Gastrocnemius medialis (tissue), 4 donors: ENCODE measurements at regions not wholly inside any gene's neighbourhood (a gene's known extent, or its start where the extent isn't known, plus 50 kb on each side); places are given as distances from the start of the nearest gene placed in this dataset.

Experiments
- ATAC-seq, 2 donors: fragments of 150-250 bp; one replicate each; pipeline ENCODE4 v1.9.1; 2016
- DNase-seq, 2 donors: peaks; one replicate each; pipeline ENCODE4 v3.0.0-alpha.2; 2019
- H3K27ac ChIP-seq, 4 donors: fragments of 200-600 bp; sonication (generic); 1 replicate in 1 of 4; 2 replicates in 3 of 4; pipeline ENCODE4 v1.5.1; 2016 to 2018; ENCODE audit warnings: mild to moderate bottlenecking in 2 of 4, moderate library complexity in 1 of 4
- H3K27me3 ChIP-seq, 3 donors: fragments of 200-600 bp; sonication (generic) in 2 of 3; 1 replicate in 1 of 3; 2 replicates in 2 of 3; pipeline versions ENCODE4 v1.5.1 to v1.6.0; 2016 to 2019; ENCODE audit warnings: mild to moderate bottlenecking in 1 of 3, moderate library complexity in 1 of 3
- H3K36me3 ChIP-seq, 2 donors: fragments of 200-600 bp; sonication (generic) in 1 of 2; one replicate each; pipeline ENCODE4 v1.5.1; 2017 to 2018
- H3K4me1 ChIP-seq, 2 donors: fragments of 200-600 bp; sonication (generic) in 1 of 2; one replicate each; pipeline ENCODE4 v1.5.1; 2016 to 2017; ENCODE audit warnings: mild to moderate bottlenecking in 2 of 2
- H3K4me3 ChIP-seq, 4 donors: fragments of 200-600 bp; sonication (generic) in 3 of 4; 1 replicate in 1 of 4; 2 replicates in 3 of 4; pipeline ENCODE4 v1.5.1; 2016 to 2019; ENCODE audit warnings: mild to moderate bottlenecking in 2 of 4
- H3K9me3 ChIP-seq, 3 donors: fragments of 200-600 bp; sonication (generic) in 2 of 3; 1 replicate in 1 of 3; 2 replicates in 2 of 3; pipeline ENCODE4 v1.5.1; 2016 to 2019
- POLR2A ChIP-seq, 2 donors: fragments of 450-650 bp; IDR thresholded peaks; one replicate each; pipeline ENCODE4 v1.6.1; 2017; ENCODE audit warnings: antibody characterized with exemption in 2 of 2, mild to moderate bottlenecking in 2 of 2, moderate library complexity in 2 of 2
- in situ Hi-C, 4 donors: fragments of 200-750 bp; cut with MboI; loops; one replicate each; pipeline versions ENCODE4 v1.15.0 to v1.8.0; 2017; ENCODE audit warnings: low sequenced_read_pairs in 4 of 4
- intact Hi-C: fragments of 100-400 bp; cut with DNase I; formaldehyde crosslinking; loops from one replicate; pipeline ENCODE4 v1.15.1; 2023; ENCODE audit warnings: low total_unique reads
- TF ChIP-seq, protein P1 (sequence below), 5 experiments: fragments of 450-650 bp in 3 of 5; fragments of 200-600 bp in 2 of 5; sonication (generic) in 2 of 5; IDR thresholded peaks in 4 of 5; conservative IDR thresholded peaks in 1 of 5; 1 replicate in 4 of 5; 2 replicates in 1 of 5; pipeline ENCODE4 v1.5.1; 2016 to 2019; ENCODE audit warnings: antibody characterized with exemption in 5 of 5, mild to moderate bottlenecking in 3 of 5, moderate library complexity in 3 of 5

DNA sequence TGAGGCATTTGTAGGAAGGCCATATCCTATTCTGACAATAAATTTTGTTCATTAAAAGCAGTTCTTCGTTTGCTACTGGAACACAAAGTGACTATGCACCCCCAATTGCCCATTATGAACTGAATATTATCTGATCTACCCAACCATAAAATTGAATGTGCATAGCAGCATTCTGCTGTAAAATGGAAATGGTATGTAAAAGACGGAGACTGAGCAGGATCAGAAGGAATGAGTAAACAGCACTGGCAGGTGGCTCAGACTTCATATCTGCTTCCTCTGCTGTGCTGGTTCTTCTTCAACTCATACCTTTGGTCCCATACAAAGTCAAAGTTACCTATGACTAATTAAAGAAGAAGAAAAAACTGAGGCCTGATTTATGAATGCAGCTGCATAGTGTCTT is 339.5 kb downstream of the PLA2G4A start:
- Histone ChIP-seq H3K27me3 (no peaks in the 10 kb centered on the region), H3K4me3 (no peak overlapping the region), H3K9me3 (no peaks in the 10 kb centered on the region), H3K27ac (no peak overlapping the region), H3K36me3 (no peaks in the 10 kb centered on the region), H3K4me1 (no peaks in the 10 kb centered on the region)
- in situ Hi-C loops = no loop called here
- DNase-seq (no peak), ATAC-seq (no peak)
- intact Hi-C loops = no loop called here
- no peak for TF ChIP-seq POLR2A (IDR thresholded peaks at IDR 0.05)
- TF ChIP-seq, protein P1, sequence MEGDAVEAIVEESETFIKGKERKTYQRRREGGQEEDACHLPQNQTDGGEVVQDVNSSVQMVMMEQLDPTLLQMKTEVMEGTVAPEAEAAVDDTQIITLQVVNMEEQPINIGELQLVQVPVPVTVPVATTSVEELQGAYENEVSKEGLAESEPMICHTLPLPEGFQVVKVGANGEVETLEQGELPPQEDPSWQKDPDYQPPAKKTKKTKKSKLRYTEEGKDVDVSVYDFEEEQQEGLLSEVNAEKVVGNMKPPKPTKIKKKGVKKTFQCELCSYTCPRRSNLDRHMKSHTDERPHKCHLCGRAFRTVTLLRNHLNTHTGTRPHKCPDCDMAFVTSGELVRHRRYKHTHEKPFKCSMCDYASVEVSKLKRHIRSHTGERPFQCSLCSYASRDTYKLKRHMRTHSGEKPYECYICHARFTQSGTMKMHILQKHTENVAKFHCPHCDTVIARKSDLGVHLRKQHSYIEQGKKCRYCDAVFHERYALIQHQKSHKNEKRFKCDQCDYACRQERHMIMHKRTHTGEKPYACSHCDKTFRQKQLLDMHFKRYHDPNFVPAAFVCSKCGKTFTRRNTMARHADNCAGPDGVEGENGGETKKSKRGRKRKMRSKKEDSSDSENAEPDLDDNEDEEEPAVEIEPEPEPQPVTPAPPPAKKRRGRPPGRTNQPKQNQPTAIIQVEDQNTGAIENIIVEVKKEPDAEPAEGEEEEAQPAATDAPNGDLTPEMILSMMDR (IDR thresholded peaks at IDR 0.05 in 4 of 5, conservative IDR thresholded peaks at IDR 0.05 in 1 of 5) = no peak

DNA sequence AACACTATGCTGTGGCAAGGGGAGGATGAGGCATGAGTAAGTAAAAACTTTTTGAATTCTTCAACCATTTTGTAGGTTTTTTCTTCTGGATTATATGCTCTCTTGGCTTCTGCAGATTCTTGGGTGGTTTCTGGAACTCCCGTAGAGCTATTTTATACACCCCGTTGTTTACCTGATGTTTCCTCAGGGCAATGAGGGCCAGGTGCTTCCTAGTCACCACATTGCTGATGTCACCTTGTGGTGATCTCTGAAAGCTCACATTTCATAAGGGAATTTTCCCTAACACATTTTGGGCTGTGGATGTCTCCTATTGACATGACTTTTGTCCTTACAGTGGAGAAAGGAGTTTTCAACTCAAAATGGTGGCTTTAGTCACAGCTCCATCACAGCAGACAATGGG is 356.6 kb downstream of the PLA2G4A start:
- H3K9me3 ChIP-seq = no peaks in the 10 kb centered on the region
- no peaks in the 10 kb centered on the region for H3K36me3 ChIP-seq
- ATAC-seq (no peak), DNase-seq (no peak)
- intact Hi-C loops (no loop called here), in situ Hi-C loops (no loop called here)
- H3K4me1 ChIP-seq = no peaks in the 10 kb centered on the region
- no peak overlapping the region for H3K4me3 ChIP-seq
- TF ChIP-seq, protein P1 (IDR thresholded peaks at IDR 0.05 in 4 of 5, conservative IDR thresholded peaks at IDR 0.05 in 1 of 5) = no peak
- TF ChIP-seq POLR2A (IDR thresholded peaks at IDR 0.05) = no peak
- H3K27ac ChIP-seq = no peak overlapping the region
- no peaks in the 10 kb centered on the region for H3K27me3 ChIP-seq

DNA sequence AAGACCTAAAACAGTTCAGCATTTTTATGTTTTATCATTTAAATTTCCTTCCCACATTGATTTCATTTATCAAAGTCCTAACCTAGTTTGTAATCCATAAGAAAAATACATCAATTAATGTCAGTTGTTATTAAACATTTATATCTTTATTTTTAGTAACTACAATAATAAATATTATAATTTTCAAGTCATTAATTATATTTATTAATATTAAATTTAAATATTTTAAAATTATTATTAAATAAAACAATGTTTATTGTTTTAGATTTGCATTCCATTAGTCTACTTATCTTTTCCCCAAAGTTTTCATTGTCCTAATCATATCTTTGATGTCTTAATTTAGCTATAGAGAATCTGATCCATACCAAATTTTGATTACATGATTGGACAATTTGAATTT is 368.9 kb downstream of the PLA2G4A start:
- H3K27me3 ChIP-seq = no peaks in the 10 kb centered on the region
- H3K9me3 ChIP-seq = no peaks in the 10 kb centered on the region
- DNase-seq (no peak), ATAC-seq (no peak)
- H3K4me3 ChIP-seq = no peak overlapping the region
- H3K27ac ChIP-seq = no peak overlapping the region
- in situ Hi-C loops = no loop called here
- H3K36me3 ChIP-seq = no peaks in the 10 kb centered on the region
- TF ChIP-seq POLR2A (IDR thresholded peaks at IDR 0.05) = no peak
- TF ChIP-seq, protein P1 (IDR thresholded peaks at IDR 0.05 in 4 of 5, conservative IDR thresholded peaks at IDR 0.05 in 1 of 5) = no peak
- intact Hi-C loops = no loop called here
- H3K4me1 ChIP-seq = no peaks in the 10 kb centered on the region

DNA sequence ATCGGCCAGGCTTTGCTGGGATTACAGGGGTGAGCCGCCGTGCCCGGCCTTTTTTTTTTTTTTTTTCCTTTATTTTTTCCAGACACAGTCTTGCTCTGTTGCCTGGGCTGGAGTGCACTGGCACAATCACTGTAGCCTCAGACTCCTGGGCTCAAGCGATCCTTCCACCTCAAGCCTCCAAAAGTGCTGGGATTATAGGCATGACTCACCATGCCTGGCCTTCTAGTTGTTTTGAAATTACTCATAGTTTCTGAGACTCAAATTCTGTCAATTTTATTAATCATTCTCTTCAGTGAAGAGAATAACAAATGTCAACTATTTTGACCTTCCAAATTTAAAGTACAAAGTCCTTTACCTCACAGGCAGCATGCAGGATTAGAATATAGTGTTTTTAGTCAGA is 374.5 kb downstream of the PLA2G4A start:
- DNase-seq (no peak), ATAC-seq (no peak)
- no peaks in the 10 kb centered on the region for H3K4me1 ChIP-seq
- in situ Hi-C loops = no loop called here
- no peaks in the 10 kb centered on the region for H3K27me3 ChIP-seq
- H3K9me3 ChIP-seq = no peaks in the 10 kb centered on the region
- no peak overlapping the region for H3K27ac ChIP-seq
- no peaks in the 10 kb centered on the region for H3K36me3 ChIP-seq
- TF ChIP-seq, protein P1 (IDR thresholded peaks at IDR 0.05 in 4 of 5, conservative IDR thresholded peaks at IDR 0.05 in 1 of 5) = no peak
- no peak for TF ChIP-seq POLR2A (IDR thresholded peaks at IDR 0.05)
- intact Hi-C loops = no loop called here
- no peak overlapping the region for H3K4me3 ChIP-seq

DNA sequence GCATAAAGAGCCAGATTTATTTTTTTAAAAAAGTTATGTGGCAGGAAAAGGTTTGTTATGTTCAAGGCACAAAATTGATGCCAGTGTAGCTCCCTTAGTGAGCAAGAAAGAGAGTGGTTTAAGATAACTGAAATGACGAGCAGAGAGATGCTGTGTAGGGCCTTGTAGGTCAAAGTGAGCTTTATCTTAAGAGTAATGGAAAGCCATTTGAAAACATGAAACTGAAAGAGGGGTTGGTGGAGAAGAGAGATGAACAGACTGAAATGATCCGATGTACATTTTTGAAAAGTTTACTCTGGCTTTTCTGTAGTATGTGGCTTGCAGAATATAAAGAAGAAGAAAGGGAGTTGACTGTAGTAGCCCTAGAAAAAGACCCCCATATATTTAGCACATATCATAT is 383.6 kb downstream of the PLA2G4A start:
- ATAC-seq (no peak), DNase-seq (no peak)
- H3K4me3 ChIP-seq = no peak overlapping the region
- no peak for TF ChIP-seq POLR2A (IDR thresholded peaks at IDR 0.05)
- TF ChIP-seq, protein P1 (IDR thresholded peaks at IDR 0.05 in 4 of 5, conservative IDR thresholded peaks at IDR 0.05 in 1 of 5) = no peak
- no peaks in the 10 kb centered on the region for H3K4me1 ChIP-seq
- no peaks in the 10 kb centered on the region for H3K9me3 ChIP-seq
- intact Hi-C loops = no loop called here
- in situ Hi-C loops = no loop called here
- no peak overlapping the region for H3K27ac ChIP-seq
- H3K36me3 ChIP-seq = no peaks in the 10 kb centered on the region
- H3K27me3 ChIP-seq = no peaks in the 10 kb centered on the region
